ENCODE measurements at regions not wholly inside any gene's neighbourhood (a gene's known extent, or its start where the extent isn't known, plus 50 kb on each side); places are given as distances from the start of the nearest gene placed in this dataset.

- no peak for TF ChIP-seq CTCF (IDR thresholded peaks at IDR 0.05)
- TF ChIP-seq POLR2AphosphoS5 (IDR thresholded peaks at IDR 0.05) = no peak
- no peak for TF ChIP-seq POLR2A (IDR thresholded peaks at IDR 0.05)
These were observed 228.3 kb upstream of the ERBB4 start for GRCh38 chr2:212766921-212767320.

Data from prostate gland (tissue), 2 donors.